ENCODE measurements at regions not wholly inside any gene's neighbourhood (a gene's known extent, or its start where the extent isn't known, plus 50 kb on each side); places are given as distances from the start of the nearest gene placed in this dataset.

DNA sequence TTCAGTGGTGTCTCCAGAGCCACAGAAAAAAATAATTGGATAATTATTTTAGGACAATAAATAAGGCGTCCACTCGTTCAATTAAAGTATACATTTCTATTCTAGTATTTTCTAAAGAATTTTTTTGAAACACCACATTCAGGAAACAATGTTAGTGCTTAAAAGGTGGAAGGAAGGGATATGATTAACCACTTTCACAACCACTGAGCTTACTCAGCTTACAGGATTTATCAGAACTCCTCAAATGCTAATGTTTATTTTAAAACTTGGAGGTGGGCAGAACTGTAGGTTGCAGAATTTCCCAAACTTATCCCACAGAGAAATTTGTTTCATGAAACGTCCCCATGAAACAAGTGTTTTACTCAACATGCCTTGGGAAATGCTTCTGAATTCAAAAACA is 54.3 kb upstream of the MAGEB2 start:
- DNase-seq (ENCODE audit: low spot score) = no peak
